ENCODE measurements at regions not wholly inside any gene's neighbourhood (a gene's known extent, or its start where the extent isn't known, plus 50 kb on each side); places are given as distances from the start of the nearest gene placed in this dataset.

DNA sequence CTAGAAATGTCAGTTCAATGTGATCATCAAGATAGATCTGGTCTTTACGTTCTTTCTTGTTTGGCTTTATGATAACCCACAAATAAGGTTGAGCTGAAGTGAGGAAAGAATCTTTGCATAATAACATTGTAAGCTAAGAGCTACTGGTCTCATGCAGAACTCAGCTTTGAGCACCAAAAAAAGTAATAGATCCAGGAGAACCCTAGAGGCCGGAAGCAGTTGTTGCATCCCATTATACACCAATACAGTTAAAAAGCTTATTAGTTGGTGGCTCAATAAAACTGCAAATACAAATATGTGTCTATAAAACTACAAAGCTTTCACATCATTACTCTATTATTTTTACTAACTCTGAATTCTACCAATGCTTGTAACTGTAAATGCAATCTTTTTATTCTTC is 85.5 kb upstream of the NUDT12 start:
- ChIA-PET POLR2A (ENCODE audit: unreplicated experiment) (no interaction called here), CTCF (no interaction called here)
- Histone ChIP-seq H2BK20ac (ENCODE audit: low read depth, low read length) (no peak overlapping the region), H4K20me1 (ENCODE audit: insufficient read depth, low read length) (no peaks in the 10 kb centered on the region), H3K9ac (ENCODE audit: low read depth, low read length) (no peak overlapping the region), H3K9me3 (ENCODE audit: control insufficient read depth, insufficient read depth, low read length) (no peaks in the 10 kb centered on the region), H3K27ac (ENCODE audit: insufficient read depth, low read length) (no peak overlapping the region), H2AK9ac (replicated peaks; ENCODE audit: low read depth, low read length, poor library complexity) (no peak overlapping the region), H2BK5ac (ENCODE audit: low read depth, low read length, poor library complexity, severe bottlenecking) (no peak overlapping the region), H3K9me1 (ENCODE audit: insufficient read depth, low read length) (no peaks in the 10 kb centered on the region), H3K27me3 (ENCODE audit: control insufficient read depth, insufficient read depth, low read length) (no peaks in the 10 kb centered on the region), H4K91ac (ENCODE audit: insufficient read depth, low read depth, low read length) (no peak overlapping the region), H4K5ac (ENCODE audit: low read depth, low read length) (no peak overlapping the region), H4K8ac (ENCODE audit: low read depth in 2 of 2, low read length in 2 of 2) (no peak overlapping the region), H3K18ac (ENCODE audit: low read depth, low read length) (no peak overlapping the region), H3K4ac (ENCODE audit: low read depth, low read length) (no peak overlapping the region), H2AFZ (replicated peaks; ENCODE audit: low read length, poor library complexity) (no peak overlapping the region), H3K4me2 (ENCODE audit: low read depth, low read length) (no peak overlapping the region), H3K4me1 (ENCODE audit: control insufficient read depth, insufficient read depth, low read length) (no peaks in the 10 kb centered on the region), H3K4me3 (ENCODE audit: insufficient read depth, low read depth, low read length) (no peak overlapping the region), H2BK120ac (ENCODE audit: low read depth, low read length) (no peak overlapping the region), H3K14ac (replicated peaks; ENCODE audit: low read depth, low read length) (no peak overlapping the region), H2AK5ac (ENCODE audit: low read depth, low read length) (no peak overlapping the region), H3K79me1 (ENCODE audit: low read depth in 1 of 2, low read length in 2 of 2) (no peaks in the 10 kb centered on the region), H3K23ac (ENCODE audit: low read depth, low read length) (no peak overlapping the region), H2BK15ac (ENCODE audit: low read depth, low read length) (no peak overlapping the region), H3K56ac (ENCODE audit: extremely low read depth, insufficient read depth, low read length) (no peak overlapping the region), H3K36me3 (ENCODE audit: control insufficient read depth, insufficient read depth, low read length) (no peaks in the 10 kb centered on the region)
- dilution Hi-C loops (cut with HindIII; ENCODE audit: low sequenced_read_pairs, unreplicated experiment), result no loop called here
- TF ChIP-seq NFE2L2 (IDR thresholded peaks at IDR 0.05; ENCODE audit: low read depth, low read length), result no peak
- TF ChIP-seq MXI1 (IDR thresholded peaks at IDR 0.05; ENCODE audit: borderline replicate concordance, low read depth, low read length), result no peak
- no peak for ATAC-seq (ENCODE audit: low read depth)
- intact Hi-C loops (cut with micrococcal nuclease), result no loop called here
- no TSS peak for BruUV-seq (replicated peaks)
- WGBS, 2 experiments (ENCODE audit: extremely low coverage in 2 of 2, insufficient read length in 1 of 2), result no CpG with 5 or more reads among the region's 2 CpGs
- in situ Hi-C loops (cut with MboI; ENCODE audit: low sequenced_read_pairs), result no loop called here
- DNase-seq, result no peak

All from IMR-90 (cell line).